GM23248 (cell line): ENCODE measurements at regions not wholly inside any gene's neighbourhood (a gene's known extent, or its start where the extent isn't known, plus 50 kb on each side); places are given as distances from the start of the nearest gene placed in this dataset.

ENCODE experiments used
- EZH2 ChIP-seq: fragments of 200-600 bp; sonication (generic); IDR thresholded peaks from 2 replicates; pipeline ENCODE4 v1.6.1; 2018; ENCODE audit warnings: antibody characterized with exemption, mild to moderate bottlenecking; ENCODE audit not compliant: insufficient read depth, poor library complexity, severe bottlenecking
- EZH2phosphoT487 ChIP-seq: fragments of 200-600 bp; sonication (generic); IDR thresholded peaks from 2 replicates; pipeline ENCODE4 v1.6.1; 2018; ENCODE audit warnings: antibody characterized with exemption, moderate library complexity, mild to moderate bottlenecking, low read depth; ENCODE audit not compliant: insufficient read depth

GRCh38 chr2:61675204-61675603, 137.0 kb upstream of the XPO1 start:
- TF ChIP-seq EZH2, result no peak
- no peak for TF ChIP-seq EZH2phosphoT487
